GM23338 (cell line): ENCODE measurements at regions not wholly inside any gene's neighbourhood (a gene's known extent, or its start where the extent isn't known, plus 50 kb on each side); places are given as distances from the start of the nearest gene placed in this dataset.

Source experiments
- ATAC-seq: fragments of 200-7000 bp; cut with Tn5 transposase; 3 replicates; pipeline ENCODE4 v1.9.1; 2020
- DNase-seq: peaks from one replicate; pipeline ENCODE4 v3.0.0-alpha.2; 2015; ENCODE audit warnings: low spot score
- H2AFZ ChIP-seq: fragments of 200-600 bp; sonication (generic); 2 replicates; pipeline ENCODE4 v1.8.0; 2016; ENCODE audit warnings: antibody characterized with exemption, mild to moderate bottlenecking, moderate library complexity
- H3F3A ChIP-seq: fragments of 200-600 bp; sonication (generic); replicated peaks from 2 replicates; pipeline ENCODE4 v1.8.0; 2017; ENCODE audit warnings: antibody characterized with exemption, mixed run types, low read depth
- H3K27ac ChIP-seq: fragments of 200-600 bp; sonication (generic); 2 replicates; pipeline ENCODE4 v1.6.1; 2016; ENCODE audit warnings: low read depth
- H3K27me3 ChIP-seq: fragments of 200-600 bp; sonication (generic); 2 replicates; pipeline ENCODE4 v1.8.0; 2016; ENCODE audit warnings: mild to moderate bottlenecking, mixed run types, moderate library complexity; ENCODE audit not compliant: insufficient read depth
- H3K36me3 ChIP-seq: fragments of 200-600 bp; sonication (generic); 2 replicates; pipeline ENCODE4 v1.8.0; 2016; ENCODE audit warnings: mild to moderate bottlenecking; ENCODE audit not compliant: insufficient read depth
- H3K4me1 ChIP-seq: fragments of 200-600 bp; sonication (generic); 2 replicates; pipeline ENCODE4 v1.8.0; 2016; ENCODE audit warnings: mild to moderate bottlenecking, moderate library complexity; ENCODE audit not compliant: insufficient read depth
- H3K4me2 ChIP-seq: fragments of 200-600 bp; sonication (generic); 2 replicates; pipeline ENCODE4 v1.7.1; 2017; ENCODE audit warnings: mixed run types
- H3K4me3 ChIP-seq: fragments of 200-600 bp; sonication (generic); 2 replicates; pipeline ENCODE4 v1.6.1; 2016; ENCODE audit warnings: mixed run types
- H3K79me2 ChIP-seq: fragments of 200-600 bp; sonication (generic); replicated peaks from 2 replicates; pipeline ENCODE4 v1.8.0; 2017; ENCODE audit warnings: mild to moderate bottlenecking; ENCODE audit not compliant: insufficient read depth
- H3K9me2 ChIP-seq: fragments of 200-600 bp; sonication (generic); 2 replicates; pipeline ENCODE4 v1.8.0; 2017; ENCODE audit not compliant: insufficient read depth
- H4K20me1 ChIP-seq: fragments of 200-600 bp; sonication (generic); replicated peaks from 2 replicates; pipeline ENCODE4 v1.8.0; 2017; ENCODE audit warnings: mild to moderate bottlenecking; ENCODE audit not compliant: insufficient read depth
- H3K27ac Mint-ChIP-seq: 2 replicates; pipeline ENCODE4 v1.8.0; 2020; ENCODE audit warnings: inconsistent platforms, mild to moderate bottlenecking, moderate library complexity, mixed read lengths
- H3K27me3 Mint-ChIP-seq: 3 replicates; pipeline ENCODE4 v1.8.0; 2022; ENCODE audit warnings: low read depth, mild to moderate bottlenecking, moderate library complexity, mixed read lengths, inconsistent platforms; ENCODE audit not compliant: insufficient read depth, poor library complexity
- H3K36me3 Mint-ChIP-seq: 3 replicates; pipeline ENCODE4 v1.8.0; 2021; ENCODE audit warnings: low read depth, mild to moderate bottlenecking, inconsistent platforms, moderate library complexity, mixed read lengths
- H3K4me1 Mint-ChIP-seq: 3 replicates; pipeline ENCODE4 v1.8.0; 2020; ENCODE audit warnings: mild to moderate bottlenecking, inconsistent platforms, mixed read lengths
- H3K4me3 Mint-ChIP-seq: 3 replicates; pipeline ENCODE4 v1.8.0; 2021; ENCODE audit warnings: moderate library complexity, mild to moderate bottlenecking, inconsistent platforms, mixed read lengths
- H3K9me3 Mint-ChIP-seq: 3 replicates; pipeline ENCODE4 v1.8.0; 2020; ENCODE audit warnings: moderate library complexity, mild to moderate bottlenecking, inconsistent platforms, mixed read lengths
- CREB1 ChIP-seq: fragments of 250-450 bp; sonication (Bioruptor Pico); IDR thresholded peaks from 2 replicates; pipeline ENCODE4 v1.5.0; 2020; ENCODE audit warnings: low read depth, mild to moderate bottlenecking, moderate library complexity
- CTCF ChIP-seq, 2 experiments: fragments of 200-600 bp in 1 of 2; sonication (generic) in 1 of 2; conservative IDR thresholded peaks; 2 replicates each; pipeline versions ENCODE4 v1.5.1 to v1.6.1; 2016 to 2017; ENCODE audit warnings: antibody characterized with exemption in 2 of 2, low read depth in 2 of 2, mild to moderate bottlenecking in 2 of 2, moderate library complexity in 1 of 2
- EZH2 ChIP-seq: fragments of 200-600 bp; sonication (generic); IDR thresholded peaks from one replicate; pipeline ENCODE4 v1.8.0; 2017; ENCODE audit warnings: antibody characterized with exemption, mild to moderate bottlenecking, low read depth; ENCODE audit not compliant: unreplicated experiment
- EZH2phosphoT487 ChIP-seq: fragments of 200-600 bp; sonication (generic); IDR thresholded peaks from one replicate; pipeline ENCODE4 v1.8.1; 2018; ENCODE audit warnings: antibody characterized with exemption; ENCODE audit not compliant: unreplicated experiment
- JUNB ChIP-seq: IDR thresholded peaks from one replicate; pipeline ENCODE4 v1.6.1; 2016; ENCODE audit warnings: antibody characterized with exemption; ENCODE audit not compliant: unreplicated experiment
- NANOG ChIP-seq: IDR thresholded peaks from 2 replicates; pipeline ENCODE4 v1.6.1; 2016; ENCODE audit warnings: antibody characterized with exemption, borderline replicate concordance
- POLR2AphosphoS5 ChIP-seq: IDR thresholded peaks from 2 replicates; pipeline ENCODE4 v1.6.1; 2016; ENCODE audit warnings: antibody characterized with exemption, low read depth
- REST ChIP-seq: IDR thresholded peaks from one replicate; pipeline ENCODE4 v1.6.1; 2018; ENCODE audit warnings: antibody characterized with exemption; ENCODE audit not compliant: unreplicated experiment
- STAT1 ChIP-seq: IDR thresholded peaks from one replicate; pipeline ENCODE4 v1.6.1; 2016; ENCODE audit warnings: antibody characterized with exemption; ENCODE audit not compliant: unreplicated experiment
- ZNF114 ChIP-seq: fragments of 250-450 bp; sonication (Bioruptor Pico); IDR thresholded peaks from 2 replicates; pipeline ENCODE4 v1.5.0; 2020; ENCODE audit warnings: mild to moderate bottlenecking, moderate library complexity
- ZNF331 ChIP-seq: fragments of 250-450 bp; sonication (Bioruptor Pico); IDR thresholded peaks from 2 replicates; pipeline ENCODE4 v1.5.0; 2020; ENCODE audit warnings: low read depth, mild to moderate bottlenecking, moderate library complexity
- TF ChIP-seq, protein P1 (sequence below): fragments of 250-450 bp; sonication (Bioruptor Pico); IDR thresholded peaks from 2 replicates; pipeline ENCODE4 v1.5.0; 2020; ENCODE audit warnings: mild to moderate bottlenecking, moderate library complexity

- no peak for TF ChIP-seq CTCF (conservative IDR thresholded peaks at IDR 0.05; ENCODE audit: low read depth in 2 of 2)
Observed at GRCh38 chr13:107753748-107754147, 461.6 kb downstream of the LIG4 start (continued).

- H3K36me3 ChIP-seq: no peaks in the 10 kb centered on the region
- no peak overlapping the region for H3K27ac ChIP-seq
- no peak overlapping the region for H3K4me2 ChIP-seq
- H4K20me1 ChIP-seq: no peaks in the 10 kb centered on the region
- no peak for ATAC-seq
- Mint-ChIP-seq H3K36me3 (no peaks in the 10 kb centered on the region), H3K4me1 (peaks cover 42% of the 10 kb centered on the region), H3K27ac (no peak overlapping the region), H3K27me3 (no peaks in the 10 kb centered on the region), H3K4me3 (no peak overlapping the region), H3K9me3 (no peaks in the 10 kb centered on the region)
- H3F3A ChIP-seq: no peaks in the 10 kb centered on the region
- no peak for DNase-seq
- no peak overlapping the region for H3K4me3 ChIP-seq
- H3K27me3 ChIP-seq: no peaks in the 10 kb centered on the region
- H3K4me1 ChIP-seq: peaks cover 26% of the 10 kb centered on the region
- no peak overlapping the region for H2AFZ ChIP-seq
- no peaks in the 10 kb centered on the region; the same call in 1 of the 2 replicates for H3K79me2 ChIP-seq
- H3K9me2 ChIP-seq: no peaks in the 10 kb centered on the region
- no peak for TF ChIP-seq JUNB
- TF ChIP-seq STAT1: no peak
- TF ChIP-seq REST: no peak
- TF ChIP-seq CTCF (conservative IDR thresholded peaks at IDR 0.05; ENCODE audit: low read depth in 2 of 2): no peak
- TF ChIP-seq POLR2AphosphoS5: no peak
- no peak for TF ChIP-seq NANOG
- no peak for TF ChIP-seq ZNF114 (CRISPR knock-in tag)
- TF ChIP-seq, protein P1, sequence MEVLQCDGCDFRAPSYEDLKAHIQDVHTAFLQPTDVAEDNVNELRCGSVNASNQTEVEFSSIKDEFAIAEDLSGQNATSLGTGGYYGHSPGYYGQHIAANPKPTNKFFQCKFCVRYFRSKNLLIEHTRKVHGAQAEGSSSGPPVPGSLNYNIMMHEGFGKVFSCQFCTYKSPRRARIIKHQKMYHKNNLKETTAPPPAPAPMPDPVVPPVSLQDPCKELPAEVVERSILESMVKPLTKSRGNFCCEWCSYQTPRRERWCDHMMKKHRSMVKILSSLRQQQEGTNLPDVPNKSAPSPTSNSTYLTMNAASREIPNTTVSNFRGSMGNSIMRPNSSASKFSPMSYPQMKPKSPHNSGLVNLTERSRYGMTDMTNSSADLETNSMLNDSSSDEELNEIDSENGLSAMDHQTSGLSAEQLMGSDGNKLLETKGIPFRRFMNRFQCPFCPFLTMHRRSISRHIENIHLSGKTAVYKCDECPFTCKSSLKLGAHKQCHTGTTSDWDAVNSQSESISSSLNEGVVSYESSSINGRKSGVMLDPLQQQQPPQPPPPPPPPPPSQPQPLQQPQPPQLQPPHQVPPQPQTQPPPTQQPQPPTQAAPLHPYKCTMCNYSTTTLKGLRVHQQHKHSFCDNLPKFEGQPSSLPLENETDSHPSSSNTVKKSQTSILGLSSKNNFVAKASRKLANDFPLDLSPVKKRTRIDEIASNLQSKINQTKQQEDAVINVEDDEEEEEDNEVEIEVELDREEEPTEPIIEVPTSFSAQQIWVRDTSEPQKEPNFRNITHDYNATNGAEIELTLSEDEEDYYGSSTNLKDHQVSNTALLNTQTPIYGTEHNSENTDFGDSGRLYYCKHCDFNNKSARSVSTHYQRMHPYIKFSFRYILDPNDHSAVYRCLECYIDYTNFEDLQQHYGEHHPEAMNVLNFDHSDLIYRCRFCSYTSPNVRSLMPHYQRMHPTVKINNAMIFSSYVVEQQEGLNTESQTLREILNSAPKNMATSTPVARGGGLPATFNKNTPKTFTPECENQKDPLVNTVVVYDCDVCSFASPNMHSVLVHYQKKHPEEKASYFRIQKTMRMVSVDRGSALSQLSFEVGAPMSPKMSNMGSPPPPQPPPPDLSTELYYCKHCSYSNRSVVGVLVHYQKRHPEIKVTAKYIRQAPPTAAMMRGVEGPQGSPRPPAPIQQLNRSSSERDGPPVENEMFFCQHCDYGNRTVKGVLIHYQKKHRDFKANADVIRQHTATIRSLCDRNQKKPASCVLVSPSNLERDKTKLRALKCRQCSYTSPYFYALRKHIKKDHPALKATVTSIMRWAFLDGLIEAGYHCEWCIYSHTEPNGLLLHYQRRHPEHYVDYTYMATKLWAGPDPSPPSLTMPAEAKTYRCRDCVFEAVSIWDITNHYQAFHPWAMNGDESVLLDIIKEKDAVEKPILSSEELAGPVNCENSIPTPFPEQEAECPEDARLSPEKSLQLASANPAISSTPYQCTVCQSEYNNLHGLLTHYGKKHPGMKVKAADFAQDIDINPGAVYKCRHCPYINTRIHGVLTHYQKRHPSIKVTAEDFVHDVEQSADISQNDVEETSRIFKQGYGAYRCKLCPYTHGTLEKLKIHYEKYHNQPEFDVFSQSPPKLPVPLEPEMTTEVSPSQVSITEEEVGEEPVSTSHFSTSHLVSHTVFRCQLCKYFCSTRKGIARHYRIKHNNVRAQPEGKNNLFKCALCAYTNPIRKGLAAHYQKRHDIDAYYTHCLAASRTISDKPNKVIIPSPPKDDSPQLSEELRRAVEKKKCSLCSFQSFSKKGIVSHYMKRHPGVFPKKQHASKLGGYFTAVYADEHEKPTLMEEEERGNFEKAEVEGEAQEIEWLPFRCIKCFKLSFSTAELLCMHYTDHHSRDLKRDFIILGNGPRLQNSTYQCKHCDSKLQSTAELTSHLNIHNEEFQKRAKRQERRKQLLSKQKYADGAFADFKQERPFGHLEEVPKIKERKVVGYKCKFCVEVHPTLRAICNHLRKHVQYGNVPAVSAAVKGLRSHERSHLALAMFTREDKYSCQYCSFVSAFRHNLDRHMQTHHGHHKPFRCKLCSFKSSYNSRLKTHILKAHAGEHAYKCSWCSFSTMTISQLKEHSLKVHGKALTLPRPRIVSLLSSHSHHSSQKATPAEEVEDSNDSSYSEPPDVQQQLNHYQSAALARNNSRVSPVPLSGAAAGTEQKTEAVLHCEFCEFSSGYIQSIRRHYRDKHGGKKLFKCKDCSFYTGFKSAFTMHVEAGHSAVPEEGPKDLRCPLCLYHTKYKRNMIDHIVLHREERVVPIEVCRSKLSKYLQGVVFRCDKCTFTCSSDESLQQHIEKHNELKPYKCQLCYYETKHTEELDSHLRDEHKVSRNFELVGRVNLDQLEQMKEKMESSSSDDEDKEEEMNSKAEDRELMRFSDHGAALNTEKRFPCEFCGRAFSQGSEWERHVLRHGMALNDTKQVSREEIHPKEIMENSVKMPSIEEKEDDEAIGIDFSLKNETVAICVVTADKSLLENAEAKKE (CRISPR knock-in tag): no peak
- no peak for TF ChIP-seq CREB1 (CRISPR knock-in tag)
- no peak for TF ChIP-seq ZNF331 (CRISPR knock-in tag)
- no peak for TF ChIP-seq EZH2
- TF ChIP-seq EZH2phosphoT487: no peak
Observed at GRCh38 chr13:107753291-107753690, 462.0 kb downstream of the LIG4 start.
